ENCODE measurements at regions not wholly inside any gene's neighbourhood (a gene's known extent, or its start where the extent isn't known, plus 50 kb on each side); places are given as distances from the start of the nearest gene placed in this dataset.
"Not testable (repeated sequence)": the region's sequence is repeated elsewhere in the genome, so short reads cannot be mapped to it uniquely, and the experiment has no call there.

DNA sequence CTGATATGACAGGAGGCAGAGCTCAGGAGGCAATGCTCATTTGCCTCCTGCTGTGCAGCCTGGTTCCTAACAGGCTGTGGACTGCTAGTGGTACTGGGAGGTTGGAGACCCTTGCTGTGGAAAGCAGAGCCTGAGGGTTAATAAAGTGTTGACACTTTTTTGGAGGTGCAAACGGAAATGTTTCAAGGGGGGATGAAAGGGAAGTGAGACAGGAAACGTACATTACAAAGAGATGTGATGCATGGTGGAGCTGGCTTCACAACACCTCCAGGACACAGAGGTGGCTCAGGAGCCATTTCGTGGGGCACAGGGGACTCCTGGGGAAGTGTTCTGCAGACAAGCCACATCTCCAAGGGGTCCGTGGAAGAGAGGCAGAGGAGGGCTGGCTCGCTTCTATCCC is 137.6 kb upstream of the SVIL start:
- no peak for ATAC-seq
- H2AFZ ChIP-seq (ENCODE audit: low read length) = no peak overlapping the region
- H3K9ac ChIP-seq (ENCODE audit: low read length) = no peak overlapping the region
- no peak for TF ChIP-seq EZH2phosphoT487 (IDR thresholded peaks at IDR 0.05; ENCODE audit: borderline replicate concordance, low read length)
- TF ChIP-seq EZH2 (IDR thresholded peaks at IDR 0.05; ENCODE audit: low read length, unreplicated experiment) = no peak
- TF ChIP-seq, protein P1, sequence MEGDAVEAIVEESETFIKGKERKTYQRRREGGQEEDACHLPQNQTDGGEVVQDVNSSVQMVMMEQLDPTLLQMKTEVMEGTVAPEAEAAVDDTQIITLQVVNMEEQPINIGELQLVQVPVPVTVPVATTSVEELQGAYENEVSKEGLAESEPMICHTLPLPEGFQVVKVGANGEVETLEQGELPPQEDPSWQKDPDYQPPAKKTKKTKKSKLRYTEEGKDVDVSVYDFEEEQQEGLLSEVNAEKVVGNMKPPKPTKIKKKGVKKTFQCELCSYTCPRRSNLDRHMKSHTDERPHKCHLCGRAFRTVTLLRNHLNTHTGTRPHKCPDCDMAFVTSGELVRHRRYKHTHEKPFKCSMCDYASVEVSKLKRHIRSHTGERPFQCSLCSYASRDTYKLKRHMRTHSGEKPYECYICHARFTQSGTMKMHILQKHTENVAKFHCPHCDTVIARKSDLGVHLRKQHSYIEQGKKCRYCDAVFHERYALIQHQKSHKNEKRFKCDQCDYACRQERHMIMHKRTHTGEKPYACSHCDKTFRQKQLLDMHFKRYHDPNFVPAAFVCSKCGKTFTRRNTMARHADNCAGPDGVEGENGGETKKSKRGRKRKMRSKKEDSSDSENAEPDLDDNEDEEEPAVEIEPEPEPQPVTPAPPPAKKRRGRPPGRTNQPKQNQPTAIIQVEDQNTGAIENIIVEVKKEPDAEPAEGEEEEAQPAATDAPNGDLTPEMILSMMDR (conservative IDR thresholded peaks at IDR 0.05; ENCODE audit: low read depth, low read length) = no peak
- no peaks in the 10 kb centered on the region for H3K4me1 ChIP-seq (ENCODE audit: insufficient read depth, low read length)
- H3K9me3 ChIP-seq (ENCODE audit: low read length) = no peaks in the 10 kb centered on the region
- no TSS peak for BruUV-seq (replicated peaks)
- POLR2A ChIA-PET (ENCODE audit: unreplicated experiment) = no interaction called here
- H3K27me3 ChIP-seq (ENCODE audit: low read length) = no peaks in the 10 kb centered on the region
- intact Hi-C loops (cut with micrococcal nuclease) = no loop called here
- H3K79me2 ChIP-seq (ENCODE audit: low read length) = no peaks in the 10 kb centered on the region
- no peaks in the 10 kb centered on the region for H3K9me2 ChIP-seq (replicated peaks; ENCODE audit: low read length)
- H3K4me3 ChIP-seq (ENCODE audit: low read length) = no peak overlapping the region
- H3K36me3 ChIP-seq (ENCODE audit: low read depth, low read length) = no peaks in the 10 kb centered on the region
- no peaks in the 10 kb centered on the region for H3F3A ChIP-seq (ENCODE audit: low read length, unreplicated experiment)
- DNase-seq = no peak
- no peak overlapping the region for H3K4me2 ChIP-seq (ENCODE audit: low read length)
- CTCF ChIA-PET = no interaction called here
- H4K20me1 ChIP-seq (ENCODE audit: low read length) = no peaks in the 10 kb centered on the region
- no peak overlapping the region for H3K27ac ChIP-seq (ENCODE audit: low read length)

- BruUV-seq (replicated peaks) = no TSS peak
- POLR2A ChIA-PET (ENCODE audit: unreplicated experiment) = no interaction called here
- Histone ChIP-seq H3K9me2 (replicated peaks; ENCODE audit: low read length) (no peaks in the 10 kb centered on the region), H3K36me3 (ENCODE audit: low read depth, low read length) (no peaks in the 10 kb centered on the region), H3K27me3 (ENCODE audit: low read length) (no peaks in the 10 kb centered on the region), H2AFZ (ENCODE audit: low read length) (no peak overlapping the region), H3F3A (ENCODE audit: low read length, unreplicated experiment) (no peaks in the 10 kb centered on the region), H3K4me2 (ENCODE audit: low read length) (no peak overlapping the region), H3K9ac (ENCODE audit: low read length) (no peak overlapping the region), H3K79me2 (ENCODE audit: low read length) (no peaks in the 10 kb centered on the region), H3K4me1 (ENCODE audit: insufficient read depth, low read length) (no peaks in the 10 kb centered on the region), H3K4me3 (ENCODE audit: low read length) (no peak overlapping the region), H4K20me1 (ENCODE audit: low read length) (no peaks in the 10 kb centered on the region), H3K9me3 (ENCODE audit: low read length) (no peaks in the 10 kb centered on the region), H3K27ac (ENCODE audit: low read length) (no peak overlapping the region)
- intact Hi-C loops (cut with micrococcal nuclease) = no loop called here
- TF ChIP-seq, protein P1 (conservative IDR thresholded peaks at IDR 0.05; ENCODE audit: low read depth, low read length) = no peak
- TF ChIP-seq EZH2 (IDR thresholded peaks at IDR 0.05; ENCODE audit: low read length, unreplicated experiment) = no peak
- no peak for TF ChIP-seq EZH2phosphoT487 (IDR thresholded peaks at IDR 0.05; ENCODE audit: borderline replicate concordance, low read length)
- ATAC-seq = no peak
- CTCF ChIA-PET = no interaction called here
- DNase-seq = no peak
Observed at GRCh38 chr10:29771376-29771775, 136.6 kb upstream of the SVIL start.

- H3K4me1 ChIP-seq (ENCODE audit: insufficient read depth, low read length); H3K9me3 ChIP-seq (ENCODE audit: low read length); H3K79me2 ChIP-seq (ENCODE audit: low read length); POLR2A ChIA-PET (ENCODE audit: unreplicated experiment); H3K27ac ChIP-seq (ENCODE audit: low read length); H3K27me3 ChIP-seq (ENCODE audit: low read length); H3K4me2 ChIP-seq (ENCODE audit: low read length); H3K36me3 ChIP-seq (ENCODE audit: low read depth, low read length); H2AFZ ChIP-seq (ENCODE audit: low read length); H3K4me3 ChIP-seq (ENCODE audit: low read length); H3K9ac ChIP-seq (ENCODE audit: low read length); H4K20me1 ChIP-seq (ENCODE audit: low read length); DNase-seq; H3F3A ChIP-seq (ENCODE audit: low read length, unreplicated experiment); H3K9me2 ChIP-seq (replicated peaks; ENCODE audit: low read length); ATAC-seq; CTCF ChIA-PET; BruUV-seq (replicated peaks); intact Hi-C loops (cut with micrococcal nuclease): not testable (repeated sequence)
Observed at GRCh38 chr10:29769277-29769676, 134.5 kb upstream of the SVIL start.
